ENCODE measurements at regions not wholly inside any gene's neighbourhood (a gene's known extent, or its start where the extent isn't known, plus 50 kb on each side); places are given as distances from the start of the nearest gene placed in this dataset.

GRCh38 chr5:167643631-167644280 is 647.7 kb upstream of the WWC1 start:
- H3K9me3 ChIP-seq (ENCODE audit: control insufficient read depth in 4 of 4, low read length in 3 of 4), result no peaks in the 10 kb centered on the region
- H3K4me3 ChIP-seq (ENCODE audit: low read depth in 1 of 3, low read length in 3 of 3), result no peak overlapping the region
- DNase-seq (ENCODE audit: low spot score), result no peak
- H3K4me1 ChIP-seq (ENCODE audit: control insufficient read depth in 4 of 4, insufficient read depth in 4 of 4, low read length in 3 of 4), result no peaks in the 10 kb centered on the region
- WGBS, result 66% methylated on average over 3 of the region's 3 CpGs
- no peaks in the 10 kb centered on the region for H3K36me3 ChIP-seq (ENCODE audit: control insufficient read depth in 4 of 4, insufficient read depth in 3 of 4, low read depth in 1 of 4, low read length in 3 of 4)
- no peak for TF ChIP-seq EGR1 (IDR thresholded peaks at IDR 0.05; ENCODE audit: low read depth in 2 of 2)
- TF ChIP-seq RXRA (IDR thresholded peaks at IDR 0.05), result no peak
- no peaks in the 10 kb centered on the region for H3K27me3 ChIP-seq (ENCODE audit: control insufficient read depth in 4 of 4, insufficient read depth in 4 of 4, low read length in 3 of 4)
- H3K27ac ChIP-seq (ENCODE audit: low read depth in 1 of 2, low read length in 2 of 2), result no peak overlapping the region
- H3K9ac ChIP-seq (ENCODE audit: low read depth in 1 of 2, low read length in 2 of 2), result no peak overlapping the region

- 78% methylated on average over 2 of the region's 2 CpGs for WGBS
These were observed 646.8 kb upstream of the WWC1 start for GRCh38 chr5:167644619-167645018.

More at GRCh38 chr5:167644619-167645018, 646.8 kb upstream of the WWC1 start:
- Histone ChIP-seq H3K4me3 (ENCODE audit: low read depth in 1 of 3, low read length in 3 of 3) (no peak overlapping the region), H3K27me3 (ENCODE audit: control insufficient read depth in 4 of 4, insufficient read depth in 4 of 4, low read length in 3 of 4) (no peaks in the 10 kb centered on the region), H3K9me3 (ENCODE audit: control insufficient read depth in 4 of 4, low read length in 3 of 4) (no peaks in the 10 kb centered on the region), H3K36me3 (ENCODE audit: control insufficient read depth in 4 of 4, insufficient read depth in 3 of 4, low read depth in 1 of 4, low read length in 3 of 4) (no peaks in the 10 kb centered on the region), H3K27ac (ENCODE audit: low read depth in 1 of 2, low read length in 2 of 2) (no peak overlapping the region), H3K9ac (ENCODE audit: low read depth in 1 of 2, low read length in 2 of 2) (no peak overlapping the region), H3K4me1 (ENCODE audit: control insufficient read depth in 4 of 4, insufficient read depth in 4 of 4, low read length in 3 of 4) (no peaks in the 10 kb centered on the region)
- DNase-seq (ENCODE audit: low spot score), result no peak
- TF ChIP-seq TAF1 (conservative IDR thresholded peaks at IDR 0.05) (no peak), FOXA2 (IDR thresholded peaks at IDR 0.05) (no peak), GABPA (IDR thresholded peaks at IDR 0.05 in 1 of 2, conservative IDR thresholded peaks at IDR 0.05 in 1 of 2) (no peak), YY1 (IDR thresholded peaks at IDR 0.05) (no peak), NR2F2 (IDR thresholded peaks at IDR 0.05) (no peak), HNF4A (conservative IDR thresholded peaks at IDR 0.05) (no peak), HNF4G (IDR thresholded peaks at IDR 0.05) (no peak), JUND (IDR thresholded peaks at IDR 0.05) (no peak), EGR1 (IDR thresholded peaks at IDR 0.05; ENCODE audit: low read depth in 2 of 2) (no peak), RXRA (IDR thresholded peaks at IDR 0.05) (no peak), ZBTB33 (IDR thresholded peaks at IDR 0.05) (no peak), FOXA1 (IDR thresholded peaks at IDR 0.05) (no peak), SP1 (IDR thresholded peaks at IDR 0.05) (no peak), REST (IDR thresholded peaks at IDR 0.05) (no peak), RAD21 (IDR thresholded peaks at IDR 0.05) (no peak)
- TF ChIP-seq, protein P1, sequence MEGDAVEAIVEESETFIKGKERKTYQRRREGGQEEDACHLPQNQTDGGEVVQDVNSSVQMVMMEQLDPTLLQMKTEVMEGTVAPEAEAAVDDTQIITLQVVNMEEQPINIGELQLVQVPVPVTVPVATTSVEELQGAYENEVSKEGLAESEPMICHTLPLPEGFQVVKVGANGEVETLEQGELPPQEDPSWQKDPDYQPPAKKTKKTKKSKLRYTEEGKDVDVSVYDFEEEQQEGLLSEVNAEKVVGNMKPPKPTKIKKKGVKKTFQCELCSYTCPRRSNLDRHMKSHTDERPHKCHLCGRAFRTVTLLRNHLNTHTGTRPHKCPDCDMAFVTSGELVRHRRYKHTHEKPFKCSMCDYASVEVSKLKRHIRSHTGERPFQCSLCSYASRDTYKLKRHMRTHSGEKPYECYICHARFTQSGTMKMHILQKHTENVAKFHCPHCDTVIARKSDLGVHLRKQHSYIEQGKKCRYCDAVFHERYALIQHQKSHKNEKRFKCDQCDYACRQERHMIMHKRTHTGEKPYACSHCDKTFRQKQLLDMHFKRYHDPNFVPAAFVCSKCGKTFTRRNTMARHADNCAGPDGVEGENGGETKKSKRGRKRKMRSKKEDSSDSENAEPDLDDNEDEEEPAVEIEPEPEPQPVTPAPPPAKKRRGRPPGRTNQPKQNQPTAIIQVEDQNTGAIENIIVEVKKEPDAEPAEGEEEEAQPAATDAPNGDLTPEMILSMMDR (IDR thresholded peaks at IDR 0.05; ENCODE audit: low read depth, low read length, missing input control), result no peak
- TF ChIP-seq, protein P2, sequence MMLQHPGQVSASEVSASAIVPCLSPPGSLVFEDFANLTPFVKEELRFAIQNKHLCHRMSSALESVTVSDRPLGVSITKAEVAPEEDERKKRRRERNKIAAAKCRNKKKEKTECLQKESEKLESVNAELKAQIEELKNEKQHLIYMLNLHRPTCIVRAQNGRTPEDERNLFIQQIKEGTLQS (IDR thresholded peaks at IDR 0.05), result no peak
- TF ChIP-seq, protein P3, sequence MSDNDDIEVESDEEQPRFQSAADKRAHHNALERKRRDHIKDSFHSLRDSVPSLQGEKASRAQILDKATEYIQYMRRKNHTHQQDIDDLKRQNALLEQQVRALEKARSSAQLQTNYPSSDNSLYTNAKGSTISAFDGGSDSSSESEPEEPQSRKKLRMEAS (IDR thresholded peaks at IDR 0.05), result no peak

Measured in liver (tissue), 8 donors.